Activated naive CD8-positive, alpha-beta T cell treated with anti-CD3 and anti-CD28 coated beads, Interleukin-2, amount 10 ng/mL, durations not matched to agents 7 days and 5 days (primary cell): ENCODE measurements at regions not wholly inside any gene's neighbourhood (a gene's known extent, or its start where the extent isn't known, plus 50 kb on each side); places are given as distances from the start of the nearest gene placed in this dataset.
A peak's percentile ranks its signal among the peaks of the same experiment; 100 is the strongest.
"Not testable (repeated sequence)": the region's sequence is repeated elsewhere in the genome, so short reads cannot be mapped to it uniquely, and the experiment has no call there.

ENCODE experiments used
- ATAC-seq: fragments of 150-1000 bp; cut with Tn5 transposase; one replicate; pipeline ENCODE4 v1.10.0; 2021; ENCODE audit warnings: low read depth, moderate library complexity
- POLR2A ChIA-PET: fragments of 350-600 bp; sonication (Branson Sonifier 250); formaldehyde crosslinking; loops from one replicate; lab custom pipeline; 2021; ENCODE audit warnings: antibody characterized with exemption; lab: Charles Lee
- DNase-seq: peaks from one replicate; pipeline ENCODE4 v3.0.0; 2021
- H3K27ac Mint-ChIP-seq: one replicate; pipeline ENCODE4 v1.8.0; 2022; ENCODE audit warnings: mild to moderate bottlenecking, mixed read lengths
- H3K27me3 Mint-ChIP-seq: one replicate; pipeline ENCODE4 v1.8.0; 2022; ENCODE audit warnings: mild to moderate bottlenecking, moderate library complexity, mixed read lengths
- H3K36me3 Mint-ChIP-seq: one replicate; pipeline ENCODE4 v1.8.0; 2021; ENCODE audit warnings: mild to moderate bottlenecking, mixed read lengths
- H3K4me1 Mint-ChIP-seq: one replicate; pipeline ENCODE4 v1.8.0; 2021; ENCODE audit warnings: mixed read lengths
- H3K4me3 Mint-ChIP-seq: one replicate; pipeline ENCODE4 v1.8.0; 2022; ENCODE audit warnings: mild to moderate bottlenecking, moderate library complexity, mixed read lengths
- H3K9me3 Mint-ChIP-seq: one replicate; pipeline ENCODE4 v1.8.0; 2021; ENCODE audit warnings: mixed read lengths

- Mint-ChIP-seq H3K9me3 (peaks cover 9% of the 10 kb centered on the region), H3K4me1 (peaks cover 1% of the 10 kb centered on the region), H3K4me3 (no peak overlapping the region), H3K27me3 (peaks cover 2% of the 10 kb centered on the region), H3K27ac (no peak overlapping the region), H3K36me3 (peaks cover 2% of the 10 kb centered on the region)
- DNase-seq (no peak), ATAC-seq (no peak)
- POLR2A ChIA-PET = no interaction called here
These were observed 239.6 kb upstream of the SGK1 start for GRCh38 chr6:134557509-134557908.

DNA sequence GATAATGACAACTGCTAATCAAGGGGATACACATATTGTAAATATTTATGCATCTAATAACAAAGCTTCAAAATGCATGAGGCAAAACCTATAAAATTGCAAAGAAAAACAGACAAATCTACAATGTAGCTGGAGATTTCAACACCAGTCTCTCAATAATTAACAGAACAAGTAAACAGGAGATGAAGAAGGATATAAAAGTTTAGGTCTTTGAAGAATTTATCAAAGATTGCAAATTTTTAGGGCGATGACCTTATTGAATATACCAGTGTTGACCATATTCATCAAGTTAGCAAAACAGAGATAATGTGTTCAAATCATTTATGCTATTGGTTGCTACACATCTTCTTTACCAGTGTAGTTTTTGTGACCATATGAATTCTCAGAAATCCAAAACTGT is 237.8 kb upstream of the SGK1 start:
- no peak overlapping the region for H3K4me3 Mint-ChIP-seq
- no peak for ATAC-seq
- POLR2A ChIA-PET = no interaction called here

GRCh38 chr6:134553936-134554335 is 236.0 kb upstream of the SGK1 start:
- DNase-seq = no peak
- POLR2A ChIA-PET = no interaction called here
- H3K27me3 Mint-ChIP-seq = peaks cover 3% of the 10 kb centered on the region
- peaks cover 3% of the 10 kb centered on the region for H3K9me3 Mint-ChIP-seq
- no peak overlapping the region for H3K27ac Mint-ChIP-seq
- ATAC-seq = no peak
- H3K4me1 Mint-ChIP-seq = no peaks in the 10 kb centered on the region
- H3K4me3 Mint-ChIP-seq = no peak overlapping the region
- peaks cover 2% of the 10 kb centered on the region for H3K36me3 Mint-ChIP-seq

More for the DNA sequence above, 237.8 kb upstream of the SGK1 start:
- Mint-ChIP-seq H3K9me3 (peaks cover 5% of the 10 kb centered on the region), H3K4me1 (no peaks in the 10 kb centered on the region), H3K36me3 (peaks cover 2% of the 10 kb centered on the region), H3K27ac (no peak overlapping the region), H3K27me3 (peaks cover 2% of the 10 kb centered on the region)
- DNase-seq = no peak

- H3K4me3 Mint-ChIP-seq = no peak overlapping the region
These were observed 233.5 kb upstream of the SGK1 start for GRCh38 chr6:134551245-134551960.

GRCh38 chr6:134550604-134551003 is 232.7 kb upstream of the SGK1 start:
- peaks cover 2% of the 10 kb centered on the region for H3K27me3 Mint-ChIP-seq
- no peak overlapping the region for H3K27ac Mint-ChIP-seq
- peaks cover 5% of the 10 kb centered on the region for H3K9me3 Mint-ChIP-seq
- no peak for DNase-seq
- POLR2A ChIA-PET = no interaction called here
- no peak overlapping the region for H3K4me3 Mint-ChIP-seq
- no peak for ATAC-seq
- no peaks in the 10 kb centered on the region for H3K4me1 Mint-ChIP-seq
- peaks cover 2% of the 10 kb centered on the region for H3K36me3 Mint-ChIP-seq

More at GRCh38 chr6:134551245-134551960, 233.5 kb upstream of the SGK1 start:
- peaks cover 2% of the 10 kb centered on the region for H3K27me3 Mint-ChIP-seq
- H3K36me3 Mint-ChIP-seq = peaks cover 2% of the 10 kb centered on the region
- H3K4me1 Mint-ChIP-seq = no peaks in the 10 kb centered on the region
- DNase-seq = no peak
- POLR2A ChIA-PET = no interaction called here
- H3K9me3 Mint-ChIP-seq = peaks cover 5% of the 10 kb centered on the region
- no peak for ATAC-seq
- no peak overlapping the region for H3K27ac Mint-ChIP-seq

- POLR2A ChIA-PET = no interaction called here
- H3K27me3 Mint-ChIP-seq = peaks cover 2% of the 10 kb centered on the region
- H3K36me3 Mint-ChIP-seq = peaks cover 2% of the 10 kb centered on the region
- H3K9me3 Mint-ChIP-seq = peaks cover 5% of the 10 kb centered on the region
- ATAC-seq (no peak), DNase-seq (no peak)
- no peak overlapping the region for H3K4me3 Mint-ChIP-seq
- no peaks in the 10 kb centered on the region for H3K4me1 Mint-ChIP-seq
- no peak overlapping the region for H3K27ac Mint-ChIP-seq
These were observed 231.9 kb upstream of the SGK1 start for GRCh38 chr6:134549854-134550253.

DNA sequence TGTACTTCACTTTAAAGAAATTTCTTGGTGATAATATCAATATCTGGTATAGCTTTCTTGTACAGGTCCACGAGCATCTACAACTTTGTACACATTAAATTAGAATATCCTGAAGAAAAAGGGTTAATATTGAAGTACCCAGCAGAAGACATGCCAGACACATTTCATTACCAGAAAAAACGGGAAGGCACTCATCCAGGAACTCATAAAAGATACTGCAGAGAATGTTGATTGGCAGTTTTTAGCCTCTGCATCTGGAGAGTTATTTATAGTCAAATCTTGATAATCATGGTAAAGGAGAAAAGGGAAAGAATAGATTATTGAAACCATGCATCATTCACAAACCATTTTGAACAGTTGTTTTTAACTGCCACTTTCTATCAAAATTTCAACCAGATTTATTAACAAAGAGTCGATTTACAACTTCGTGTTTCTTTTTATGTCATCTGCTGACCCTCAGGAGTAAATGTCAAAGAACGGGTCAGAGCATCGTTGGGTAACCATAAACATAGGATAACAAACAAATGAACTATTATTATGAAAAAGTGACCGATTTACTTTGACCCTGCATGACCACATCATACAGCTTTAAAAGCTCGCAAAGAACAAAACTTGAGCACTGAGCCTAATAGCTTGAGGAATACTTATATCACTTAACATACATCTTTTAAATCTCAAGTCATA is 229.2 kb upstream of the SGK1 start:
- ATAC-seq = no peak
- Mint-ChIP-seq H3K4me3 (no peak overlapping the region), H3K36me3 (no peaks in the 10 kb centered on the region), H3K27ac (no peak overlapping the region), H3K9me3 (peaks cover 2% of the 10 kb centered on the region), H3K27me3 (peaks cover 2% of the 10 kb centered on the region), H3K4me1 (peaks cover 7% of the 10 kb centered on the region)
- POLR2A ChIA-PET = no interaction called here
- DNase-seq = no peak

DNA sequence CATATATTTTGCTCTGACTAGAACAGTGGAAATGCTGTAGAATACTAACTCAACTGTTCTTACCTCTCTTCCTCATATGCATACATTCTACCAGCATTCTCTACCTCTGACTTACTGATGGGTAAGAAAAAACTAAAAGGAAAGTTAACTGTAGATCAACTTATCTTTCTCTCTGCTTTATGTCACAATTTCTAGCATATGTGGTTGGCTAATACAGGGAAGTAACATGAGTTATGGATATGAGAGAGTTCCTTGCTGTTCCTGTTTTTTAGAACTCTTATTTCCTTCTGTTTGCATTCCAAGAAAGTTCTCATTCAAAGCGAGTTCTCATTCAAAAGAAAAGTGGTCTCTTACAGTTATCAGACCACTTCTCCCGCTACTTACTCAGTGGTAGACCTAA is 226.8 kb upstream of the SGK1 start:
- Mint-ChIP-seq H3K27ac (no peak overlapping the region), H3K36me3 (no peaks in the 10 kb centered on the region), H3K4me3 (no peak overlapping the region), H3K4me1 (peaks cover 15% of the 10 kb centered on the region), H3K27me3 (peaks cover 2% of the 10 kb centered on the region), H3K9me3 (peaks cover 2% of the 10 kb centered on the region)
- DNase-seq (no peak), ATAC-seq (no peak)
- POLR2A ChIA-PET = no interaction called here

DNA sequence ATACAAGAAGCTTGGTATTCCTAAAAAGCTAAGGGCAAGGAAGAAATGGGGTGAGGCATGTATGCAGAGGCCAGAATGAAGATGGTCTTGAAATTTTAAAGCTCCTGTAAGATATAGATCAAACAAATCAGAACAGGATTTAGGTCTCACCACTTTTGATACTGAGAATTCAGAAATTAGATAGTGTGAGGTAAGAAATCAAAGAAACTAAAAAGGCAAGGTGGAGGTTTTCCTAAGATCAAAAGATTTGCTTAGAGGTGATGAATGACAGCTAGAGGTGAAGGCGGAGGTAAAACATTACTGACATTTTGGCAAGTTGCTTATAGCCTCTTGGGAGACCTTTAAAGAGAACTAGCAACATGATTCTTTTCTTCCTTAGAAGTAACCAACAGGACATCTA is 225.2 kb upstream of the SGK1 start:
- Mint-ChIP-seq H3K27me3 (no peaks in the 10 kb centered on the region), H3K4me3 (no peak overlapping the region), H3K36me3 (no peaks in the 10 kb centered on the region), H3K27ac (no peak overlapping the region), H3K9me3 (peaks cover 2% of the 10 kb centered on the region), H3K4me1 (peaks cover 16% of the 10 kb centered on the region)
- no peak for DNase-seq
- ATAC-seq = no peak
- POLR2A ChIA-PET = no interaction called here

DNA sequence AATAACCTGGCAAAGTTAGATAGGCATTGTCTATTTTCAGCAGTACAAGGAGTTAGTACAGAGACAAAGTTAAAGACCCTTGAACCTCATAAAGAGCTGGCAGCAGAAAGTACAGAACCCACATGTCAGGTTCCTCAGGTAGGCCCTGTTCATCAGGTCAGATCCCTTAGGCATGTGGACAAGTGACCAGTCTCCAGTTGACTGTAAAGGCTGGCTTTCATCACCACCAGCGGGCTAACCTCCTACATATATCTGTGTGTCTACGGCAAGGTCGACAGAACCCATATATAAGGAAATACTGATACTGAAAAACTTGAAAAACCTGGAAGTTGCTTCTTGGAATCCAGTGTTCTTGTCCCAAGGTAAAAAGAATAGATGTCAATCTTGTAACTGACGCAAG is 223.1 kb upstream of the SGK1 start:
- no peak for ATAC-seq

DNA sequence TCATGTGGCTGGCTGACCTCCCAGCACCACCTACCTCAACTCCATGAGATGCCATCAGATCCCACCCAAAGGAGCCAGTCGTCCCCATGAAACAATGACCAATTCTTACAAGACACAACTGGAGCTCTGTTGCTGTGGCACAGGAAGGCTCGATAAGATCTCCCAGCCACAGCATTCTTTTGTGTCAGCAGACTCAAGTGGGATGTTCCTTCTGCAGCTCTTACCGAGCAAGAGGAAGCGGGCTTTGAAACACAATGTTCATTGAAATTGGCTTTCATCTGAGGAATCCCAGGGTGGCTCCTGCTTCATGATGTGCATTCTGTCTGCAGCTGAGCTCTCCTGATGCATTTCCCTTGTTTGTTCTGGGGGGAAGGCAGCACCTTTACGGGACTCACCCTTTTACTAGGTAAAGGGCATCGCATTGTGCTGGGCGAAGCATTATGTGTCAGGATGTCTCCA is 222.0 kb upstream of the SGK1 start:
- Mint-ChIP-seq H3K9me3 (no peaks in the 10 kb centered on the region), H3K27ac (no peak overlapping the region), H3K4me3 (no peak overlapping the region), H3K4me1 (peaks cover 18% of the 10 kb centered on the region), H3K27me3 (no peaks in the 10 kb centered on the region), H3K36me3 (no peaks in the 10 kb centered on the region)
- POLR2A ChIA-PET = no interaction called here
- no peak for DNase-seq
- ATAC-seq = peak; percentile 42

More for the DNA sequence above, 223.1 kb upstream of the SGK1 start:
- Mint-ChIP-seq H3K4me1 (peaks cover 18% of the 10 kb centered on the region), H3K27me3 (no peaks in the 10 kb centered on the region), H3K36me3 (no peaks in the 10 kb centered on the region), H3K4me3 (no peak overlapping the region), H3K27ac (no peak overlapping the region), H3K9me3 (no peaks in the 10 kb centered on the region)
- POLR2A ChIA-PET = no interaction called here
- no peak for DNase-seq

- POLR2A ChIA-PET, H3K27me3 Mint-ChIP-seq, H3K9me3 Mint-ChIP-seq, DNase-seq, H3K27ac Mint-ChIP-seq, H3K36me3 Mint-ChIP-seq, ATAC-seq, H3K4me3 Mint-ChIP-seq: not testable (repeated sequence)
- peaks cover 21% of the 10 kb centered on the region for H3K4me1 Mint-ChIP-seq
These were observed 219.9 kb upstream of the SGK1 start for GRCh38 chr6:134537765-134538164.

DNA sequence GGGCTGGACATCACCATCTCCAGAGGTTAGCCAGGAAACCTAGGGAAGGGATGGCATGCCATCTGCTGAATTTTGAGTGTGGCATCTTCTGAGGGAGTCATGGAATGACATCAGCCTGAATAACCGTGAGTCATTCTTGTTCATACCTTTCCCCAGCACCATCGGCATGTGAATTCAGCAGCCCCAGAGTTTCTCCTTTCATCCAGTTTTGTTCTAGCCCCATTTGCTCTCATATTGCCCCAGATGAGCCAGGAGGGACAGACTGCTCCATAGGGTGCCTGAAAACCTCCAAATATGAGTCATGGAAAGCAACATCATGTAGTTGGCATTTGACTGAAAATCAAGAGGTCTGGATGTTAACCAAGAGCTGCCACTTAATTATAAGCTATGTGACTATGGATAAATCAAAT is 219.2 kb upstream of the SGK1 start:
- Mint-ChIP-seq H3K36me3 (no peaks in the 10 kb centered on the region), H3K9me3 (peaks cover 3% of the 10 kb centered on the region), H3K27ac (no peak overlapping the region), H3K27me3 (no peaks in the 10 kb centered on the region), H3K4me3 (no peak overlapping the region), H3K4me1 (peaks cover 24% of the 10 kb centered on the region)
- DNase-seq (no peak), ATAC-seq (no peak)
- POLR2A ChIA-PET = no interaction called here

DNA sequence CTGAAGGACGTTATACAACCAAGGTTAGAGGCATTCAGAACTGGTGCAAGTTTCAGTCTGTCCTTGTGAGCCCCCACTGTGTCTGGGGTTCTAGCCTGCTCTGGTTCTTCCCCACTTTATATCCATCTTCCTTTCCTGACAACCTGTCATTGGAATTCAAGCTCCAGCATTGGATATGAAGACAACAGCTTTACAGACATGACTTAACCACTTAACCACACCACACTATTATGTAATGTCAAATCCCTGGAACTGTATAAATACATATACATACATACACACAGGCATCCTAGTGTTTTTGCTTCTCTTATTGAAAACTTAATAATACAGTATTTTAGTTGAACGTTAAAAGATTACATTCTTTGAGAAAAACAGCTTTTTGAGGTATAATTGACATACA is 217.9 kb upstream of the SGK1 start:
- Mint-ChIP-seq H3K4me3 (no peak overlapping the region), H3K9me3 (peaks cover 5% of the 10 kb centered on the region), H3K27me3 (no peaks in the 10 kb centered on the region), H3K36me3 (no peaks in the 10 kb centered on the region), H3K27ac (no peak overlapping the region), H3K4me1 (peaks cover 30% of the 10 kb centered on the region)
- DNase-seq (no peak), ATAC-seq (no peak)
- POLR2A ChIA-PET = no interaction called here
